Esophagus squamous epithelium (tissue), 5 donors: ENCODE measurements at regions not wholly inside any gene's neighbourhood (a gene's known extent, or its start where the extent isn't known, plus 50 kb on each side); places are given as distances from the start of the nearest gene placed in this dataset.

Experiments used
- DNase-seq: peaks from one replicate; lab custom pipeline; 2025; lab: John Stamatoyannopoulos, UW
- H3K27ac ChIP-seq, 4 donors: fragments of 200-600 bp; sonication (generic); one replicate each; pipeline ENCODE4 v1.5.1; 2016 to 2019; ENCODE audit warnings: mild to moderate bottlenecking in 1 of 4
- H3K27me3 ChIP-seq, 4 donors: fragments of 200-600 bp; sonication (generic); 1 replicate in 3 of 4; 2 replicates in 1 of 4; pipeline versions ENCODE4 v1.5.1 to v1.6.0; 2017 to 2021; ENCODE audit warnings: antibody characterized with exemption in 1 of 4
- H3K36me3 ChIP-seq, 3 donors: fragments of 200-600 bp; sonication (generic); one replicate each; pipeline ENCODE4 v1.5.1; 2016 to 2019
- H3K4me1 ChIP-seq, 3 donors: fragments of 200-600 bp; sonication (generic); one replicate each; pipeline ENCODE4 v1.5.1; 2017 to 2019
- H3K4me3 ChIP-seq, 4 donors: fragments of 200-600 bp; sonication (generic); 1 replicate in 3 of 4; 2 replicates in 1 of 4; pipeline ENCODE4 v1.5.1; 2016 to 2019; ENCODE audit warnings: mild to moderate bottlenecking in 2 of 4, moderate library complexity in 1 of 4
- H3K9me3 ChIP-seq, 3 donors: fragments of 200-600 bp; sonication (generic); one replicate each; pipeline ENCODE4 v1.5.1; 2016 to 2019
- POLR2A ChIP-seq, 4 donors: fragments of 450-650 bp; IDR thresholded peaks; one replicate each; pipeline ENCODE4 v1.6.1; 2017; ENCODE audit warnings: antibody characterized with exemption in 4 of 4, mild to moderate bottlenecking in 4 of 4, moderate library complexity in 3 of 4
- WGBS, 2 donors: methylation state at CpG; one replicate each; pipeline ENCODE4 v1.1.5; 2018; 5-methylcytosine and 5-hydroxymethylcytosine counted together
- intact Hi-C: fragments of 100-400 bp; cut with DNase I; formaldehyde crosslinking; loops from one replicate; pipeline ENCODE4 v1.15.0; 2022
- TF ChIP-seq, protein P1 (sequence below), 6 experiments: fragments of 450-650 bp in 4 of 6; fragments of 200-600 bp in 2 of 6; sonication (generic) in 2 of 6; IDR thresholded peaks; one replicate each; pipeline ENCODE4 v1.5.1; 2016 to 2019; ENCODE audit warnings: antibody characterized with exemption in 6 of 6, mild to moderate bottlenecking in 4 of 6, moderate library complexity in 4 of 6
- donor health status: DM: yes; HTN: yes; CAD: no.

DNA sequence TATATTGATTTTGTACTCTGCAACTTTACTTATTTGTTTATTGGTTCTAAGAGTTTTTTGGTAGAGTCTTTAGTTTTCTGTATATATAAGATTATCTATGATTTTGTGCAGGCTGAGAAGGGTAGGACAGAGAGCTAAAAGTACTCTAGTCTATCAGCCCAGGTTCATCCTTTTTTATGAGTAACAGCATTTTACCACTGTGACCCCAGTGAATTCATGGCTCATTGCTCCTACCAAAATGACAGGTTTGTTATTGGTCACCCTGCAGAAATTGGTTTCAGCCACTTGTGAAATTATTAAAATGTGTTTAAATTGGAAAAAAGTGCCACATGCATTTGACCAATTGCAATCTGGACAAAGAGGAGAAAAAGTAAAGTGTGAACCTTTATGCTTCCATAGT lies 421.4 kb upstream of the DAB2 start:
- no peak for DNase-seq
- no peaks in the 10 kb centered on the region for H3K27me3 ChIP-seq
- no peaks in the 10 kb centered on the region for H3K36me3 ChIP-seq
- H3K9me3 ChIP-seq: no peaks in the 10 kb centered on the region
- no peak overlapping the region for H3K4me3 ChIP-seq
- no peaks in the 10 kb centered on the region for H3K4me1 ChIP-seq
- TF ChIP-seq POLR2A (IDR thresholded peaks at IDR 0.05): no peak
- TF ChIP-seq, protein P1, sequence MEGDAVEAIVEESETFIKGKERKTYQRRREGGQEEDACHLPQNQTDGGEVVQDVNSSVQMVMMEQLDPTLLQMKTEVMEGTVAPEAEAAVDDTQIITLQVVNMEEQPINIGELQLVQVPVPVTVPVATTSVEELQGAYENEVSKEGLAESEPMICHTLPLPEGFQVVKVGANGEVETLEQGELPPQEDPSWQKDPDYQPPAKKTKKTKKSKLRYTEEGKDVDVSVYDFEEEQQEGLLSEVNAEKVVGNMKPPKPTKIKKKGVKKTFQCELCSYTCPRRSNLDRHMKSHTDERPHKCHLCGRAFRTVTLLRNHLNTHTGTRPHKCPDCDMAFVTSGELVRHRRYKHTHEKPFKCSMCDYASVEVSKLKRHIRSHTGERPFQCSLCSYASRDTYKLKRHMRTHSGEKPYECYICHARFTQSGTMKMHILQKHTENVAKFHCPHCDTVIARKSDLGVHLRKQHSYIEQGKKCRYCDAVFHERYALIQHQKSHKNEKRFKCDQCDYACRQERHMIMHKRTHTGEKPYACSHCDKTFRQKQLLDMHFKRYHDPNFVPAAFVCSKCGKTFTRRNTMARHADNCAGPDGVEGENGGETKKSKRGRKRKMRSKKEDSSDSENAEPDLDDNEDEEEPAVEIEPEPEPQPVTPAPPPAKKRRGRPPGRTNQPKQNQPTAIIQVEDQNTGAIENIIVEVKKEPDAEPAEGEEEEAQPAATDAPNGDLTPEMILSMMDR (IDR thresholded peaks at IDR 0.05): no peak
- intact Hi-C loops: no loop called here
- no peak overlapping the region for H3K27ac ChIP-seq

DNA sequence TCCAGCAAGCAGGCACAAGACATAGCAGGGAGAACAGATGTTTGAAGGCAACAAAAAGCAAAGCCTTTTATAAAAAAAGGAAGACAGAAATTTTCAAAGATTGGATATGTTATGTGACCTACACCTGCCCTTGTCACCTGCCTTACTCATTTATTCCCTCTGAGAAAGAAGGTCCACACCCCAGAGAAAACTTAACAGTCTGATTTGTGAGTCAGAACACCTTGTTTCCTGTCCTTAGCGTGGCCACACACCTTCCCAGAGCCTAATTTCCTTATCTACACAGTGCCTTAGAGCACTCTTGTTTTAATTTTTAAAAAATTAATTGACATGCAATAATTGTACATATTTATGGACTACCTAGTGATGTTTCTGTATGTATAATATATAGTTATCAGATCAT lies 419.0 kb upstream of the DAB2 start:
- no peak for DNase-seq

DNA sequence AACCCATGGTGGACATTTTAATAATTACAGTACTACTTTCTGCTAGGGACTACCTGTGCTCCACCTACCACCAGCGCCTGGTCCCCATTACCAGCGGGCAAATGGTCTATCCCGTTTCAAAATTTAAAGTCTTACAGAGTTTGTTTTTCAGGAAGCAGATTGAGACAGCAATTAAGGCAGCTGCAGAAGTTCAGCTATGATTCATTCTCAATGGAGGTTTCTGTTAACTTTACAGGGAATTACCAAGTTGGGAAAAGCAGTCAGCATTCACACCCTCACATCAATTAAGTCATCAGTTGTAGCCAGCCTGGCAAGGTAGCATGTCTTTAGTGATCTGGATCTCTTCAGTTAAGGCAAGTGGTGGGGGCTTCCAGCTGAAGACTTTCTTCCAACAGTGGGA lies 410.6 kb upstream of the DAB2 start:
- 66 to 83% methylated on average over 3 of the region's 3 CpGs for WGBS, 2 donors
- no peaks in the 10 kb centered on the region for H3K36me3 ChIP-seq
- no peaks in the 10 kb centered on the region for H3K9me3 ChIP-seq

More for the DNA sequence above, 419.0 kb upstream of the DAB2 start:
- Histone ChIP-seq H3K4me3 (no peak overlapping the region), H3K27ac (no peak overlapping the region), H3K9me3 (no peaks in the 10 kb centered on the region), H3K4me1 (no peaks in the 10 kb centered on the region), H3K27me3 (no peaks in the 10 kb centered on the region), H3K36me3 (no peaks in the 10 kb centered on the region)
- TF ChIP-seq, protein P1 (IDR thresholded peaks at IDR 0.05): no peak
- no peak for TF ChIP-seq POLR2A (IDR thresholded peaks at IDR 0.05)
- intact Hi-C loops: no loop called here
- 22 to 50% methylated on average over 1 of the region's 1 CpG for WGBS, 2 donors

DNA sequence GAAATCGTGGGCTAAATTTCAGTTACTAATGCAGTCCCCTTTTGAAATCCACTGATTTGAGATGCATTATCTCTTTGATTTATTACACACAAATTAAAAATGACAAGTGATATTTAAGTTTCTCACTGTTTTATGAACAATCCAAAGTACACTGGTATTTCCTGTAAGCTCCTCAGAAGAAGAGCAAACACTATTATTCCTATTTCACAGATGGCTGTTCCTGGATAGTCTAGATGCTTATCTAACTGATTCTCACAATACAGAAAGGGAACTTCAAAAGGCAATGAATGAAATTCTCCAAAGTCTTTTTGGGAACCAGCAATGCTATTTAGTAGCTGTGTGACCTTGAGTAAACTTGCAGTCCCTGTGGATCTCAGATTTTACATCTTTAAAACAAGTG lies 404.7 kb upstream of the DAB2 start:
- H3K27ac ChIP-seq: no peak overlapping the region
- H3K4me1 ChIP-seq: no peaks in the 10 kb centered on the region
- no peak overlapping the region for H3K4me3 ChIP-seq
- intact Hi-C loops: no loop called here
- H3K9me3 ChIP-seq: no peaks in the 10 kb centered on the region
- H3K27me3 ChIP-seq: no peaks in the 10 kb centered on the region
- WGBS, 2 donors: 71 to 84% methylated on average over 1 of the region's 1 CpG
- no peak for DNase-seq
- no peaks in the 10 kb centered on the region for H3K36me3 ChIP-seq
- TF ChIP-seq, protein P1 (IDR thresholded peaks at IDR 0.05): no peak

More for the DNA sequence above, 410.6 kb upstream of the DAB2 start:
- Histone ChIP-seq H3K27ac (no peak overlapping the region), H3K4me3 (no peak overlapping the region), H3K4me1 (no peaks in the 10 kb centered on the region), H3K27me3 (no peaks in the 10 kb centered on the region)
- intact Hi-C loops: no loop called here
- TF ChIP-seq, protein P1 (IDR thresholded peaks at IDR 0.05): no peak
- TF ChIP-seq POLR2A (IDR thresholded peaks at IDR 0.05): no peak
- DNase-seq: no peak

DNA sequence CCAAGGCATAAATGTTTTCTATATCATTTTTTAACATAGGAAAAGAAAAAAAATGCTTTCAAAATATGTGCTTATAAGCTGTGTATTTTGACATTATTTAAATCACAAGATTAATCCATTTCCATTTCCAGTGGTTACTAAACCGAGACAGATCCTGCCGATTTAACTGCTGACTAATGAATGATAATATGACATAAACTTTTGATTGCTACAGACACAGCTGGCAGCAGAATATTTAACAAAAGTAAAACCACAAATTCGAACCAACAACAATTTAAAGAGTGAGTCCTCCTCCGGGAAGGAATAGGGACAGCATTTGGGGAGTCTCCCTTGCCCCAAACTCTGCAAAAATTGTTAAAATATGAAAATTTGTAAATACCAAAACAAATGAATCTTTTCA lies 401.3 kb upstream of the DAB2 start:
- 67 to 68% methylated on average over 4 of the region's 4 CpGs for WGBS, 2 donors
- Histone ChIP-seq H3K9me3 (no peaks in the 10 kb centered on the region), H3K27me3 (no peaks in the 10 kb centered on the region), H3K4me1 (no peaks in the 10 kb centered on the region), H3K36me3 (no peaks in the 10 kb centered on the region), H3K27ac (no peak overlapping the region), H3K4me3 (no peak overlapping the region)
- no peak for DNase-seq
- TF ChIP-seq, protein P1 (IDR thresholded peaks at IDR 0.05): no peak
- TF ChIP-seq POLR2A (IDR thresholded peaks at IDR 0.05): no peak
- intact Hi-C loops: no loop called here
